HG03103 (cell line): ENCODE measurements at regions not wholly inside any gene's neighbourhood (a gene's known extent, or its start where the extent isn't known, plus 50 kb on each side); places are given as distances from the start of the nearest gene placed in this dataset.

Source experiments
- ATAC-seq: cut with Tn5 transposase; IDR thresholded peaks from one replicate; pipeline ENCODE4 v1.9.1; 2021; ENCODE audit warnings: low read depth; ENCODE audit not compliant: unreplicated experiment

GRCh38 chr1:199854686-199855321 lies 172.7 kb upstream of the NR5A2 start:
- no peak for ATAC-seq

DNA sequence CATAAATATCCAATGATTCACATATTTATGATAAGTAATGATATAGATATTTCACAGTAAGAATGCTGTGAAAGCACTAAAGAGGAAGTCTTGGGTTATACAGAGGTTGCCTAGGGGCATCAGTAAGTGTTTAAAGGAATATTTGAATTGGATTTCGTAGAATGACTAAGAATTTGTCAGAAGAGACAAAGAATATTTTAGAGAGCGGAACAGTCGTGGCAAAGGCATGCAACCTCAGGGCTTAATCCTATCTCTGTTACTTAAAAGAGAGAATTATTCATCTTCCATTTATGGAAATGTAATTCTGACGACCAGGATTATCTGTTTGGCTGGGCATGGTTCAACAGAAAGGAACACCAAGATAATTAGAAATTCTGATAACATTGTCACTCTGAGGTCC lies 171.9 kb upstream of the NR5A2 start:
- ATAC-seq = no peak

DNA sequence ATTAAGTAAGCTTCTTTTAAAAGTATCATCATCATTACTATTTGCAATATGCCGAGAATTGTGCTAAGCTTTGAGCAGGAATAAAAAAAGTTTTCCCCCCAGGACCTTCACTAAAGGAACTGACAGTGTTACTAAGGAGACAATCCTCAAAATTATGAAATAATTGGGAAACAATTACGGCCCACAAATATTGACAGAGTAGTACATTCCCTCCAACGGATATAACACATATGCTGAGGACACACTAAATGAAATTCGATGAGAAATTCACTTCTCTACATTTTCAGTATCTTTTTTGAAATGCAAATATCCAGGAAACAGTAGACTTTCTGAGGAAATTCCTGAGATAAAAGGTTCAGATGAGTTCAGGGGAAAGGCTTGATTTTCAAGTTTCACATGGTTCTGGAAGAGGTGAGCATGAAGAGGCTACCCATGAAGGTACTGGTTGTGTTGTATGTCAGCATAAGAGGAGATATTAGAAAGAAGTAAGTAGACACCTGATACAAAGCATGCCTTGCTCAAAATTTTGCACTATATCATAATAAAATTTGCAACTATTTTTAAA lies 171.2 kb upstream of the NR5A2 start:
- no peak for ATAC-seq

GRCh38 chr1:199857108-199857507 lies 170.4 kb upstream of the NR5A2 start:
- no peak for ATAC-seq

DNA sequence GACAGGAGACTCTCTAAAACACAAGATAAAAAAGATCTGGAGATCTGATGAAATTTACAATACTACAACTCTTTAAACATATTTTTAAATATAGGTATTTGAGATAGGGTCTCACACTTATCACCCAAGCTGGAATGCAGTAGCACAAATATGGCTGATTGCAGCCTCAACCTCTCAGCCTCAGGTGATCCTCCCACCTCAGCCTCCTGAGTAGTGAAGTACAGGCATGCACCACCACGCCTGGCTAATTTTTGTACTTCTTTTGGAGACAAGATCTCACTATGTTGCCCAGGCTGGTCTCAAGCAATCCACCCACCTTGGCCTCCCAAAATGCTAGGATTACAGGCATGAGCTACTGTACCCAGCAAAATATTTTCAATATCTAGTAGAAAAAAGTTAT lies 170.0 kb upstream of the NR5A2 start:
- ATAC-seq = no peak

- ATAC-seq = no peak
These were observed 169.3 kb upstream of the NR5A2 start for GRCh38 chr1:199858171-199858570.

- no peak for ATAC-seq
These were observed 168.7 kb upstream of the NR5A2 start for GRCh38 chr1:199858856-199859255.

DNA sequence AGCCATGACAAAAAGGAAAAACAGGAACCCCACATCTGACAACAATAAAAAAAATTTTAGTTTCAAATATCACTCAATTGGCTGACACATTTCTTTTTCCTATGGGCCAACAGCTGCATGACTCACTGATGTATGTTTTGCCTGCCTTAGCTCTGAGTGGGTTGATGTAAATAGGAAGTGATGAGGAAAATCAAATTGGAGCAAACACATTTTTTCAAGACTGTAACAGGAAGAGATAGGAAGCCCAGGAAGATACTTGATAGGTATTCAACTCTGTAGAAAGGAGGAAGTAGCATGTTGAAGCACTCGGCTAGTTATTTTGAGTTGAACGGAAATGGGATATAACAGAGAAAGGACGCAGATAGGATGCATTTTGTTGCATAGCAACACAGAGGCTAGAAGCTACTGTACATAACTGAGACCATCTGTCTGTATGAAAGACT lies 168.0 kb upstream of the NR5A2 start:
- ATAC-seq = no peak

DNA sequence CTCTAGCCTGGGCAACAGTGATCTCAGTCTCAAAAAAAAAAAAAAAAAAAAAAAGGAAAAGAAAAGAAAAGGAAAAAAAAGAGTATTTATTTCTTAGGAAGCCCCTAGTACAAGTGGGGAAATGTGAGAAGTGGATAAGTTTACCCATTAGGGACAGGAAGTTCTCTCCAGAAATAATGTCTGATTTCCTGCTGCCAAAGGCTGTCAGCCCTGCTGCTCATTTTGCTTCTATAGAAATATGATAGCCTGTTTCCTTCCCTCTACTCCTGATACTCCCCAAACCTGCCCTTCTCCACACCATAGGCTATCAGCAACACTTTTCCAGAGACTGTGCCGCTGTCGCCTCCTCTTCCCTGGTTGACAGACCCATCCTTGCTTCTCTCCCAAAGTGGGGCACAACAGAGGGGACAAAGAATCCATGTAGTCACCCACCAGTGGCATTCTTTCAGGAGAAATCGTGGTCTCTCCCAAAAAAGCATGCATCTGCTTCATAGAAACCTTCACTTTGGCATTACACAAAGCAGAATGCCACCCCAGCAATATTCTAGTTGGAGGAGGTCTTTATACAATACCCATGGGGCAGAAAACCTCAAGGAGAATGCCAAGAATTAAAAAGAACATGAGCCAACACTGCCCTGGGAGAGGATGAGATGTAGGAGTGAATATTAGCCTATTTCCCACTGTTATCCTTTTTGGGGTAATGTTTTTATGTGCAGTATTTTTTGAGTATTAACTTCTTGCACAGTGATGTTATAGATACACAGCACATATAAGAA lies 166.3 kb upstream of the NR5A2 start:
- no peak for ATAC-seq

GRCh38 chr1:199862047-199862446 lies 165.5 kb upstream of the NR5A2 start:
- no peak for ATAC-seq

GRCh38 chr1:199866210-199866617 lies 161.3 kb upstream of the NR5A2 start:
- no peak for ATAC-seq

DNA sequence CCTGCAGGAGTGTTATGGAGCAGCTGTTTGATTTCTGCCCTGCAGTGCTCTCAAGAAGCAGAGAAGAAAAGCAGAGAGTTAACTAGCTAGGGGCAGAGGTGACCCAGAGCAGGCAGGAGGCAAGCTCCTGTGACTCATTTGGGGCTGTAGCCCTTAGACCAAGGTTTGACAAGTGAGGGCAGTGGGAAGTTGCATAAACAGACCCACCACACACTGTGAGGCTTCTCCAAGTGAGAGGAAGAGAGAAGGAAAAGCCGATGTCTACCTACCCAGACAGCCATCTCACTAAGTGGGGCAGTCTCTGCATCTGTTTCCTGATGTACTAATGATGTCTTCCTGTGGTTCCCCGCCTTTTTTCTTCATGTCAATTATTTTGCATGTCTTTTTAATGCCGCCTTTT lies 159.9 kb upstream of the NR5A2 start:
- ATAC-seq = no peak

GRCh38 chr1:199868777-199869176 lies 158.7 kb upstream of the NR5A2 start:
- ATAC-seq = no peak

GRCh38 chr1:199875337-199875736 lies 152.2 kb upstream of the NR5A2 start:
- no peak for ATAC-seq

DNA sequence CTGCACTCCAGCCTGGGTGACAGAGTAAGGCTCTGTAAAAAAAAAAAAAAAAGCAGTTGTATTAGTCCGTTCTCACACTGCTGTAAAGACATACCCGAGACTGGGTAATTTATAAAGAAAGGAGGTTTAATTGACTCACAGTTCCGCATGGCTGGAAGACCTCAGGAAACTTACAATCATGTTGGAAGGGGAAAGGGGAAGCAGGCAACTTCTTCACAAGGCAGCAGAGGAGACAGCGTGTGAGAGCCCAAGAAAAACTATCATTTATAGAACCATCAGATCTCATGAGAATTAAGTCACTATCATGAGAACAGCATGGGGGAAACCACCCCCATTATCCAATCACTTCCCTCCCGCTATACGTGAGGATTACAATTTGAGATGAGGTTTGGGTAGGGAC lies 151.7 kb upstream of the NR5A2 start:
- no peak for ATAC-seq

- no peak for ATAC-seq
These were observed 149.8 kb upstream of the NR5A2 start for GRCh38 chr1:199877526-199878384.

GRCh38 chr1:199878823-199879222 lies 148.7 kb upstream of the NR5A2 start:
- no peak for ATAC-seq

DNA sequence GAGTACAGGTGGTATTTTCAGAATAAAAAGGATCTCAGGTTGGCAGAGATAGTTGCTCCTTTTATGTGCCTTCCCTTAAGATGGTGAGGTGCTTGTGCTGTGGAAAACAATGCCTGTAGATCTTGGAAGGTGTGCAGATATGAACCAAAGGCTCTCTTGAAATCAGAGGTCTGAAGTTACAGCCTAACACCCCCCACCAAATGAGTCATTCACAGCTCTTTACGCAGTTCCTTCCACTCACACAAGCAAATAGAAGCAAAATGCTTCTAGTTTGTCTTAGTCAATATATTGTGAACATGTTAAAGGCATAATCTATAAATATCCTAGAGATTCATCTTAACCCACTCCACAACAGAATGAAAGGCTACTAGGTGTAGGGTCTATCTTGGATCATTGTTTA lies 128.9 kb upstream of the NR5A2 start:
- ATAC-seq = no peak

- ATAC-seq = no peak
These were observed 126.2 kb upstream of the NR5A2 start for GRCh38 chr1:199901341-199901740.

GRCh38 chr1:199907361-199907760 lies 120.1 kb upstream of the NR5A2 start:
- no peak for ATAC-seq

- ATAC-seq = no peak
These were observed 118.4 kb upstream of the NR5A2 start for GRCh38 chr1:199909137-199909536.
